ENCODE measurements at regions not wholly inside any gene's neighbourhood (a gene's known extent, or its start where the extent isn't known, plus 50 kb on each side); places are given as distances from the start of the nearest gene placed in this dataset.

- BruUV-seq (replicated peaks): no TSS peak
- FAIRE-seq: no peak
Observed at GRCh38 chr2:20542746-20543468, 96.0 kb downstream of the RHOB start.

More at GRCh38 chr2:20542746-20543468, 96.0 kb downstream of the RHOB start:
- 90% methylated on average over 13 of the region's 13 CpGs for WGBS (ENCODE audit: low lambda C conversion rate)
- intact Hi-C loops (cut with micrococcal nuclease; ENCODE audit: unreplicated experiment): no loop called here
- no peak overlapping the region for H3K27ac ChIP-seq (ENCODE audit: extremely low read length, insufficient read depth, low read length)
- ATAC-seq (no peak), DNase-seq (ENCODE audit: low spot score) (no peak)
- H4K20me1 ChIP-seq (ENCODE audit: insufficient read depth, low read length): no peaks in the 10 kb centered on the region
- CTCF ChIA-PET (ENCODE audit: low intra/inter-chr PET ratio, low total read pairs): no interaction called here
- in situ Hi-C loops (cut with HindIII; ENCODE audit: extremely low pct_ligation_motif_present, low pct_unique_long_range_greater_than_20kb): no loop called here
- H3K79me2 ChIP-seq (ENCODE audit: insufficient read depth, low read length): no peaks in the 10 kb centered on the region
- peaks cover 45% of the 10 kb centered on the region for H3K4me1 ChIP-seq (ENCODE audit: insufficient read depth, low read length)
- H3K4me2 ChIP-seq (ENCODE audit: low read depth, low read length): no peak overlapping the region
- TF ChIP-seq RBAK (CRISPR knock-in tag; IDR thresholded peaks at IDR 0.05) (no peak), SIX4 (CRISPR knock-in tag; IDR thresholded peaks at IDR 0.05) (no peak), KMT2A (CRISPR knock-in tag; IDR thresholded peaks at IDR 0.05) (no peak), TFE3 (CRISPR knock-in tag; IDR thresholded peaks at IDR 0.05) (no peak), MEF2D (CRISPR knock-in tag; IDR thresholded peaks at IDR 0.05) (no peak)
- TF ChIP-seq, protein P1, sequence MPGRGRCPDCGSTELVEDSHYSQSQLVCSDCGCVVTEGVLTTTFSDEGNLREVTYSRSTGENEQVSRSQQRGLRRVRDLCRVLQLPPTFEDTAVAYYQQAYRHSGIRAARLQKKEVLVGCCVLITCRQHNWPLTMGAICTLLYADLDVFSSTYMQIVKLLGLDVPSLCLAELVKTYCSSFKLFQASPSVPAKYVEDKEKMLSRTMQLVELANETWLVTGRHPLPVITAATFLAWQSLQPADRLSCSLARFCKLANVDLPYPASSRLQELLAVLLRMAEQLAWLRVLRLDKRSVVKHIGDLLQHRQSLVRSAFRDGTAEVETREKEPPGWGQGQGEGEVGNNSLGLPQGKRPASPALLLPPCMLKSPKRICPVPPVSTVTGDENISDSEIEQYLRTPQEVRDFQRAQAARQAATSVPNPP (CRISPR knock-in tag; IDR thresholded peaks at IDR 0.05): no peak
- TF ChIP-seq, protein P2, sequence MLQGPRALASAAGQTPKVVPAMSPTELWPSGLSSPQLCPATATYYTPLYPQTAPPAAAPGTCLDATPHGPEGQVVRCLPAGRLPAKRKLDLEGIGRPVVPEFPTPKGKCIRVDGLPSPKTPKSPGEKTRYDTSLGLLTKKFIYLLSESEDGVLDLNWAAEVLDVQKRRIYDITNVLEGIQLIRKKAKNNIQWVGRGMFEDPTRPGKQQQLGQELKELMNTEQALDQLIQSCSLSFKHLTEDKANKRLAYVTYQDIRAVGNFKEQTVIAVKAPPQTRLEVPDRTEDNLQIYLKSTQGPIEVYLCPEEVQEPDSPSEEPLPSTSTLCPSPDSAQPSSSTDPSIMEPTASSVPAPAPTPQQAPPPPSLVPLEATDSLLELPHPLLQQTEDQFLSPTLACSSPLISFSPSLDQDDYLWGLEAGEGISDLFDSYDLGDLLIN (CRISPR knock-in tag; IDR thresholded peaks at IDR 0.05; ENCODE audit: borderline replicate concordance): no peak
- TF ChIP-seq, protein P3, sequence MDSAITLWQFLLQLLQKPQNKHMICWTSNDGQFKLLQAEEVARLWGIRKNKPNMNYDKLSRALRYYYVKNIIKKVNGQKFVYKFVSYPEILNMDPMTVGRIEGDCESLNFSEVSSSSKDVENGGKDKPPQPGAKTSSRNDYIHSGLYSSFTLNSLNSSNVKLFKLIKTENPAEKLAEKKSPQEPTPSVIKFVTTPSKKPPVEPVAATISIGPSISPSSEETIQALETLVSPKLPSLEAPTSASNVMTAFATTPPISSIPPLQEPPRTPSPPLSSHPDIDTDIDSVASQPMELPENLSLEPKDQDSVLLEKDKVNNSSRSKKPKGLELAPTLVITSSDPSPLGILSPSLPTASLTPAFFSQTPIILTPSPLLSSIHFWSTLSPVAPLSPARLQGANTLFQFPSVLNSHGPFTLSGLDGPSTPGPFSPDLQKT (CRISPR knock-in tag; IDR thresholded peaks at IDR 0.05; ENCODE audit: borderline replicate concordance): no peak
- TF ChIP-seq, protein P4, sequence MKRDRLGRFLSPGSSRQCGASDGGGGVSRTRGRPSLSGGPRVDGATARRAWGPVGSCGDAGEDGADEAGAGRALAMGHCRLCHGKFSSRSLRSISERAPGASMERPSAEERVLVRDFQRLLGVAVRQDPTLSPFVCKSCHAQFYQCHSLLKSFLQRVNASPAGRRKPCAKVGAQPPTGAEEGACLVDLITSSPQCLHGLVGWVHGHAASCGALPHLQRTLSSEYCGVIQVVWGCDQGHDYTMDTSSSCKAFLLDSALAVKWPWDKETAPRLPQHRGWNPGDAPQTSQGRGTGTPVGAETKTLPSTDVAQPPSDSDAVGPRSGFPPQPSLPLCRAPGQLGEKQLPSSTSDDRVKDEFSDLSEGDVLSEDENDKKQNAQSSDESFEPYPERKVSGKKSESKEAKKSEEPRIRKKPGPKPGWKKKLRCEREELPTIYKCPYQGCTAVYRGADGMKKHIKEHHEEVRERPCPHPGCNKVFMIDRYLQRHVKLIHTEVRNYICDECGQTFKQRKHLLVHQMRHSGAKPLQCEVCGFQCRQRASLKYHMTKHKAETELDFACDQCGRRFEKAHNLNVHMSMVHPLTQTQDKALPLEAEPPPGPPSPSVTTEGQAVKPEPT (CRISPR knock-in tag; IDR thresholded peaks at IDR 0.05; ENCODE audit: low read depth): no peak
- TF ChIP-seq, protein P5, sequence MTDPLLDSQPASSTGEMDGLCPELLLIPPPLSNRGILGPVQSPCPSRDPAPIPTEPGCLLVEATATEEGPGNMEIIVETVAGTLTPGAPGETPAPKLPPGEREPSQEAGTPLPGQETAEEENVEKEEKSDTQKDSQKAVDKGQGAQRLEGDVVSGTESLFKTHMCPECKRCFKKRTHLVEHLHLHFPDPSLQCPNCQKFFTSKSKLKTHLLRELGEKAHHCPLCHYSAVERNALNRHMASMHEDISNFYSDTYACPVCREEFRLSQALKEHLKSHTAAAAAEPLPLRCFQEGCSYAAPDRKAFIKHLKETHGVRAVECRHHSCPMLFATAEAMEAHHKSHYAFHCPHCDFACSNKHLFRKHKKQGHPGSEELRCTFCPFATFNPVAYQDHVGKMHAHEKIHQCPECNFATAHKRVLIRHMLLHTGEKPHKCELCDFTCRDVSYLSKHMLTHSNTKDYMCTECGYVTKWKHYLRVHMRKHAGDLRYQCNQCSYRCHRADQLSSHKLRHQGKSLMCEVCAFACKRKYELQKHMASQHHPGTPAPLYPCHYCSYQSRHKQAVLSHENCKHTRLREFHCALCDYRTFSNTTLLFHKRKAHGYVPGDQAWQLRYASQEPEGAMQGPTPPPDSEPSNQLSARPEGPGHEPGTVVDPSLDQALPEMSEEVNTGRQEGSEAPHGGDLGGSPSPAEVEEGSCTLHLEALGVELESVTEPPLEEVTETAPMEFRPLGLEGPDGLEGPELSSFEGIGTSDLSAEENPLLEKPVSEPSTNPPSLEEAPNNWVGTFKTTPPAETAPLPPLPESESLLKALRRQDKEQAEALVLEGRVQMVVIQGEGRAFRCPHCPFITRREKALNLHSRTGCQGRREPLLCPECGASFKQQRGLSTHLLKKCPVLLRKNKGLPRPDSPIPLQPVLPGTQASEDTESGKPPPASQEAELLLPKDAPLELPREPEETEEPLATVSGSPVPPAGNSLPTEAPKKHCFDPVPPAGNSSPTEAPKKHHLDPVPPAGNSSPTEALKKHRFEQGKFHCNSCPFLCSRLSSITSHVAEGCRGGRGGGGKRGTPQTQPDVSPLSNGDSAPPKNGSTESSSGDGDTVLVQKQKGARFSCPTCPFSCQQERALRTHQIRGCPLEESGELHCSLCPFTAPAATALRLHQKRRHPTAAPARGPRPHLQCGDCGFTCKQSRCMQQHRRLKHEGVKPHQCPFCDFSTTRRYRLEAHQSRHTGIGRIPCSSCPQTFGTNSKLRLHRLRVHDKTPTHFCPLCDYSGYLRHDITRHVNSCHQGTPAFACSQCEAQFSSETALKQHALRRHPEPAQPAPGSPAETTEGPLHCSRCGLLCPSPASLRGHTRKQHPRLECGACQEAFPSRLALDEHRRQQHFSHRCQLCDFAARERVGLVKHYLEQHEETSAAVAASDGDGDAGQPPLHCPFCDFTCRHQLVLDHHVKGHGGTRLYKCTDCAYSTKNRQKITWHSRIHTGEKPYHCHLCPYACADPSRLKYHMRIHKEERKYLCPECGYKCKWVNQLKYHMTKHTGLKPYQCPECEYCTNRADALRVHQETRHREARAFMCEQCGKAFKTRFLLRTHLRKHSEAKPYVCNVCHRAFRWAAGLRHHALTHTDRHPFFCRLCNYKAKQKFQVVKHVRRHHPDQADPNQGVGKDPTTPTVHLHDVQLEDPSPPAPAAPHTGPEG (CRISPR knock-in tag; IDR thresholded peaks at IDR 0.05): no peak
- no peaks in the 10 kb centered on the region for H3K36me3 ChIP-seq (replicated peaks in 1 of 2; ENCODE audit: control insufficient read depth in 1 of 2, insufficient read depth in 2 of 2, low read length in 2 of 2)
- no peaks in the 10 kb centered on the region; the same call in 1 of the 2 replicates for H3K9me3 ChIP-seq (ENCODE audit: low read length)
- POLR2A ChIA-PET: interaction anchor here (0.8 to 1.6 kb wide), 5 partner anchors 17 to 96 kb away, joined by 3 to 7 read pairs (median 4); partner anchors contain the start of gene RHOB
- no peaks in the 10 kb centered on the region for H3K27me3 ChIP-seq (ENCODE audit: control insufficient read depth in 1 of 2, insufficient read depth in 2 of 2, low read length in 2 of 2)
- H3K9ac ChIP-seq (ENCODE audit: insufficient read depth, low read depth, low read length): no peak overlapping the region
- H2AFZ ChIP-seq (ENCODE audit: low read length): no peak overlapping the region
- no peak overlapping the region for H3K4me3 ChIP-seq (replicated peaks in 1 of 3; ENCODE audit: insufficient read depth in 1 of 3, low read depth in 2 of 3, low read length in 3 of 3)

All from HepG2 (cell line).